ENCODE measurements at regions not wholly inside any gene's neighbourhood (a gene's known extent, or its start where the extent isn't known, plus 50 kb on each side); places are given as distances from the start of the nearest gene placed in this dataset.
"Not testable (repeated sequence)": the region's sequence is repeated elsewhere in the genome, so short reads cannot be mapped to it uniquely, and the experiment has no call there.

DNA sequence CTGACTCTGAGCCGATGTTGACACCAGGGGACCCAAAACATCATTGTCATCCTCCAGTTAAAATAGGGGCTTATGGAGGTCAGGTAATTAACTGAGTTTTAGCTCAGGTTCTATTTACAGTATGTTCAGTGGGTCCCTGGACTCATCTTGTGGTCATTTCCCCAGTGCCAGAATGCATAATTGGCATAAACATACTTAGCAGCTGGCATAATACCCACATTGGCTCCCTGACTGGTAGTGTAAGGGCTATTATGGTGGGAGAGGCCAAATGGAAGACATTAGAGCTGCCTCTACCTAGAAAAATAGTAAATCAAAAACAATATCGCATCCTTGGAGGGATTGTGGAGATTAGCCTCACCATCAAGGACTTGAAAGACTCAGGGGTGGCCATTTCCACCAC is 350.9 kb downstream of the C12orf75 start:
- DNase-seq (ENCODE audit: low read depth in 3 of 3, low spot score in 2 of 3) = no peak

DNA sequence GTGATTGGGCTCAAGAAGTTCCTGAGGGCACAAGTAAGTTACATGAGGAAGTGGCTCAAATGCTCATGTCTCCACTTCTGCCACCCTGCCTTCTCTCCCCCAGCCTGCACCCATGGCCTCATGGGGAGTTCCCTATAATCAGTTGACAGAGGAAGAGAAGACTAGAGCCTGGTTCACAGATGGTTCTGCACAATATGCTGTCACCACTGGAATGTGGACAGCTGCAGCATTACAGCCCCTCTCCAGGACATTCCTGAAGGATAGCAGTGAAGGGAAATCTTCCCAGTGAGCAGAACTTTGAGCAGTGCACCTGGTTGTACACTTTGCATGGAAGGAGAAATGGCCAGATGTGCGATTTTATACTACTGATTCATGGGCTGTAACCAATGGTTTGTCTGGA is 352.3 kb downstream of the C12orf75 start:
- not testable (repeated sequence) for DNase-seq (ENCODE audit: low read depth in 3 of 3, low spot score in 2 of 3)

- not testable (repeated sequence) for DNase-seq (ENCODE audit: low read depth in 3 of 3, low spot score in 2 of 3)
These were observed 353.3 kb downstream of the C12orf75 start for GRCh38 chr12:105683836-105684235.

GRCh38 chr12:105698075-105698474 is 367.6 kb downstream of the C12orf75 start:
- DNase-seq (ENCODE audit: low read depth in 3 of 3, low spot score in 2 of 3) = no peak

- no peak for DNase-seq (ENCODE audit: low read depth in 3 of 3, low spot score in 2 of 3)
These were observed 368.7 kb downstream of the C12orf75 start for GRCh38 chr12:105699209-105699608.

- no peak for DNase-seq (ENCODE audit: low read depth in 3 of 3, low spot score in 2 of 3)
These were observed 374.3 kb downstream of the C12orf75 start for GRCh38 chr12:105704787-105705186.

GRCh38 chr12:105705235-105705634 is 374.7 kb downstream of the C12orf75 start:
- no peak for DNase-seq (ENCODE audit: low read depth in 3 of 3, low spot score in 2 of 3)

- DNase-seq (ENCODE audit: low read depth in 3 of 3, low spot score in 2 of 3) = peak in 2 of 3 donors; percentile 53 to 59
These were observed 375.3 kb downstream of the C12orf75 start for GRCh38 chr12:105705765-105706164.

DNA sequence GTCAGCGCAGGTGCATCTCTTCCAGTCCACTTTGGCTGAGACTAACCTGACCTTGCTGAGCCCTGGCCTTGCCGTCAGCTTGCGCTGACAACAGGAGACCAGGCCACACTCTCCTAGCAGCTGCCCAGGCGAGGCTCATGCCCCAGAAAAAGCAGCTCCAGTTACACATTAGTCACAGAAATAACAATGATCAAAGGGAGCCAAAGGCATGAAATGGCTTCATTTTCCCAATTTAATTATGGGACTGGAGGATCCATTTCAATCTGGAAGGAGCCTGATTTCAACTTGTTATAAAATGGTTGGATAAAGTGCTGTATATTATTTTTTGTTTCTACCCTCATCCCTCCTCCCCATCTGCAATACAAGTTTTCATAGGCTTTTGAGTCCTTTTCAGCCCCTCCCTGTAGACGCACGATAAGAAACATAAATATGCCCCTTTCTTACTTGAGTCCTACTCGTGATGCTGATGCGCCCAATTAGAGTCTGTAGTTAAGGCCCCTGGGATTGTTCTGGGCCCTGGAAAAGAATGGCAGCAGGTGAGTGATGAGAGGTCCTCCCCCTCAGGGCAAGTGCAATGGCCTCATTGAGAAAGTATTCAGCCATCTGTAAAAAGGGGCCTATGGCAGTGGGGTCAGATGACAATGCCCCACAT is 376.0 kb downstream of the C12orf75 start:
- peak; percentile 54 to 72 (median 56) for DNase-seq (ENCODE audit: low read depth in 3 of 3, low spot score in 2 of 3)

GRCh38 chr12:105706973-105707334 is 376.5 kb downstream of the C12orf75 start:
- DNase-seq (ENCODE audit: low read depth in 3 of 3, low spot score in 2 of 3) = no peak

DNA sequence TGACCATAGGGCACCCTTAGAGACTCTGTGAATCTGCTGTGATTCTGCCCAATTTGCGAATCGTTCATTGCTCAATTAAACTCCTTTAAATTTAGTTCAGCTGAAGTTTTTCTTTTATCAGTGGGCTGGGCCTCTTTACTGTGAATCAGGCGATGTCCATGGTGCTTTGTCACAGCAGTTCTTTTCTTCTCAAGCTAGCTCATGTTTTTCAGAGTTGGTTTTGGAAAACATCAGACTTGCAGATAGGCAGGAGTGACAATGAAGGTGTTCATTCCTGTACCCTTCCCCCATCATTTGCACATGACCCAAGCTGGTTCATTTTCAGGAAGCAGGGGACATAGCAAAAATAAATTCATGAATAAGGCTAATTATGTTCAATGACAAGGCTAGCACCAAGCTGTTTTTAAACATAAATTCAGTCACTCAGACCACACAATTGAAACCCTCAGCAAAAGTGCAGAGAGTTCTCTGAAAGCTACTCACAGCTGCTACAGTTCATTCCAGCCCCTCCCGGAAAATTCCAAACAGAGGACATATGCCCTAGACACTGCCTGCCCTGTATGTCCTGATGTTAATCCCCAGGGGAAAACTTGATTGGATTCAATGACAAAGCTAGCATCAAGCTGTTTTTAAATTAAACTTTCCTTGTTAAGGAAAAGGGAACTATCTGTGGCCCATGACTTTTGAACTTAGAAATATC is 383.3 kb downstream of the C12orf75 start:
- peak in 2 of 3 donors; percentile 31 to 36 for DNase-seq (ENCODE audit: low read depth in 3 of 3, low spot score in 2 of 3)

DNA sequence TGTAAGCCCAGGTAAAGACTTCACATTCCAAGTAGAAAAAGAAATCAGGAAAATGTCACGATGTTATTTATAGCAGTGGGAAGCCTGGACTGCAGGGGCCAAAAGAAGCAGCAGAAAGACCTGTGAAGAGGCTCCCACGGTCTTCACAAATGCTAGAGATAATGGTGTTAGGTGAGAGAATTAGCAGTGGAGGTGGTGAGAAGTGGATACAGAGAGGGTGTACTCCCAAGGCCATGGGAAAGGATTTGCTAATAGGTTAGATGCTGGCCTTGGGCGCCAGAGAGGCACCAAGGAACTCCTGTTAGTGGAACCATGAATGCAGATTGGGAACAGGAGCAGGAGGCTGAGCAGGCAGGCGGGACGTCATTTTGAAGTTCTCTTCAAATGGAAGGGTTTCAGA is 386.1 kb downstream of the C12orf75 start:
- no peak for DNase-seq (ENCODE audit: low read depth in 3 of 3, low spot score in 2 of 3)

- DNase-seq (ENCODE audit: low read depth in 3 of 3, low spot score in 2 of 3) = no peak
These were observed 390.7 kb downstream of the C12orf75 start for GRCh38 chr12:105721051-105721825.

DNA sequence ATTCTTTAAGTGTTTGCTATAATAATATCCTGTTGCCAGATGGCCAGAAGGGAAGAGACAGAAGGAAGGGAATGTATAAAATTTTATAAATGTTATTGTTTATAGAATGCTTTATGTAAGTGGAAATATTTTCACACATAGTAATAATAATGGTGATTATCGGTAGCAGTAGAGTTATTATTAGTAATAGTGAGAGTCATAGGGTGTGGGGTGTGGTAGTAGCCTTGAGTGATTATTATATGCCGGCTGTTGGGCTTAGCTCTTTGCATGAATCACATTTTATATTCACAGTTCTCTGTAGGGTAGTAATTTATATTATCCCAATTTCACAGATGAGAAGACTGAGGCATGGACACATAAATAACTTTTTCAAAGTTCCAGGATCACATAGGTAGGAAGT is 391.4 kb downstream of the C12orf75 start:
- no peak for DNase-seq (ENCODE audit: low read depth in 3 of 3, low spot score in 2 of 3)

GRCh38 chr12:105723066-105723465 is 392.6 kb downstream of the C12orf75 start:
- no peak for DNase-seq (ENCODE audit: low read depth in 3 of 3, low spot score in 2 of 3)

GRCh38 chr12:105723494-105723893 is 393.0 kb downstream of the C12orf75 start:
- no peak for DNase-seq (ENCODE audit: low read depth in 3 of 3, low spot score in 2 of 3)

- DNase-seq (ENCODE audit: low read depth in 3 of 3, low spot score in 2 of 3) = no peak
These were observed 394.1 kb downstream of the C12orf75 start for GRCh38 chr12:105724641-105725040.

GRCh38 chr12:105725054-105725453 is 394.6 kb downstream of the C12orf75 start:
- DNase-seq (ENCODE audit: low read depth in 3 of 3, low spot score in 2 of 3) = no peak

GRCh38 chr12:105729181-105729771 is 398.8 kb downstream of the C12orf75 start:
- no peak for DNase-seq (ENCODE audit: low read depth in 3 of 3, low spot score in 2 of 3)

DNA sequence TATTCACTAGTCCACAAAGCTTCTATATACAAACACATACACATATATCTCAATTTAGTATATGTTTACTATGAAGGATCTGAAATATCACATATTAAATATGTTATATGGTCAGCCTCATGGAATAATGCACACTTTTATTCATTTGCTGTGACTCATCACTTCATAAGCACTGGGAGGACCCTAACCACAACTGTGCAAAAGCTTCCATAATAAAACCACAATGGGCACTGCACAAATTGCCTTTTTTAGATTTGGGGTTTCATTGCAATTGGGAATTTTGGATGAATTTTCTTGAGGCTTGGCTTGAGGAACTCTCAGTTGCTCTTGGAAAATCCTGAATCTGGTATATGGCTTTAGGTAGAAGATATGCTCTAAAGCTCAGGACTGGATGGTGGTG is 399.4 kb downstream of the C12orf75 start:
- DNase-seq (ENCODE audit: low read depth in 3 of 3, low spot score in 2 of 3) = no peak

DNA sequence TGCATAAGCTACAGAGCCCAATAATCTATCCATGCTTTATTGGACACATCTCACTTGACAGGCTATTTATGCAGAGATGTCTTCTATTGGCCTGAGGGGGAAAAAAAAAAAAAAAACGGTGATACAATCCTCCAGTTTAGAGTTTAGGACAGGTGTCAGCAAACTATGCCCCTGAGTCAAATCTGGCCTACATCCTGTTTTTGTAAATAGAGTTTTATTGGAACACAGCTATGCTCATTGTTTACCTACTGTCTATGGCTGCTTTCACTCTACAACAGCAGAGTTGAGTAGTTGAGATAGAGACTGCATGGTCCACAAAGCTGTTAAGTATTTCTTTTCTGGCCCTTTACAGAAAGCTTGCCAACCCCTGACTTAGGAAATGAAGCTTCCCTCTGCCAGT is 403.1 kb downstream of the C12orf75 start:
- DNase-seq (ENCODE audit: low read depth in 3 of 3, low spot score in 2 of 3) = no peak
